NCI-H1048 (cell line): ENCODE measurements at regions not wholly inside any gene's neighbourhood (a gene's known extent, or its start where the extent isn't known, plus 50 kb on each side); places are given as distances from the start of the nearest gene placed in this dataset.

ENCODE experiments used
- DNase-seq: peaks from one replicate; lab custom pipeline; 2025; lab: John Stamatoyannopoulos, UW

DNA sequence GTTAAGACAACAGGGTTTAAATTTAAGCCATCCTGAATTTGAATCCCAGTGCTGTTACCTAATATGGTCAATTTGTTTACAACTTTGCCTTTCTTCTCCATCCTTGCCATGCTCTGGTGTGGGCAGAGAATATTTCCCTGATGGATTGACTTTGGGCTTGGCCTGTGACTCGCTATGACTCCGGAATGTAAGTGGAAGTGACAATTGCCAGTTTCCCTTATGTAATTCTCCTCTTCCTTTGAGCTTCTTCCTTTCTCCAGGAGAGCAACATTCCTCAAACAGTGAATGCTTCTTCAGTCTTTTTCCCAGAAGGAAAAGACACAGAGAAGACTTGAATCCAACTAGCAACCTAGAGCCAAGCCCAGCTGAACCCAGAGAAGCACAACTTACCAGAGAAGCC, 159.1 kb downstream of the LURAP1L start:
- no peak for DNase-seq

DNA sequence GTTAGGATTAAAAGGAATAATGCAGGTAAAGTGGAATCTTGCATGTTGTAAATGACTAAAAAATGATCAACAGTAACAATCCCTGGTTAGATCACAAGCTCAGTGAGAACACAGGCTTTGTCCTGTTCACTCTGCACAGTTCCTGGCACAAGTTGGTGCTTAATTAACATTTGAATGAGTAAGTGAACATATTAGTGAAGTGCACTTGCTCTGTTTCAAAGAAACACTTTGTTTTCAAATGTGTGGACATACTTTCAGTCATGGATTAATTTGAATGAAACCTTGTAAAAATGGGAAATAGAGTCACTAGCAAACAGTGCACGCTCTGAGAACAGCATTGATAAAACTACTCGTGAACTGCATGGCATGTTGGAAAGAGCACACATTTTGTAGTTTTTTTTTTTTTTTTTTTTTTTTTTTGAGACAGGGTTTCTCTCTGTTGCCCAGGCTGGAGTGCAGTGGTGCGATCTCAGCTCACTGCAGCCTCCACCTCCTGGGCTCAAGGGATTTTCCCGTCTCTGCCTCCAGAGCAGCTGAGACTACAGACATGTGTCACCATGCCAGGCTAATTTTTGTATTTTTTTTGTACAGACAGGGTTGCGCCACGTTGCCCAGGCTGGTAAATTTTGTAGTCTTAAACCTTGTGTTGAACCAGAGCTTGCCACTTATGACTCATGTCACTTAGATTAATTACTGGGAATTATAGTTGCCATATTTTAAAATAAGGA, 159.9 kb downstream of the LURAP1L start:
- DNase-seq, result no peak

DNA sequence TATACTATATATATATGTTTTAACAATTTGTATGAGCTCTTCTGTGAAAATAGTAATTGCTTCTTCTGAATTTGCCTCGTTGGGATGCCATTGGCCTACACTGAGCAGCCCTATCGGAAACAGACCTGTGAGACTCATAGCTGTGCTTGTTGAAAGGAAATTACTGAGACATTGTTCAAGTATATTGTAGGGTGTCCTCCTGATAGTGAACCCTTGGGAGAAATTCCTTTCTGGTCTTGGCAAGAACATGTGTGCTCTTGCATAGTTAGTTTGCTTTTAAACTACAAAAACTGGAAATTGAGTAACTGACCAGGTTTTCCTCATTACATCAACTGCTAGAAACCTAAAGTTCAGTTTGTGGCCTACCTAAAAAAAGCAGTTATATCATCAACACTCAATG, 160.9 kb downstream of the LURAP1L start:
- no peak for DNase-seq

DNA sequence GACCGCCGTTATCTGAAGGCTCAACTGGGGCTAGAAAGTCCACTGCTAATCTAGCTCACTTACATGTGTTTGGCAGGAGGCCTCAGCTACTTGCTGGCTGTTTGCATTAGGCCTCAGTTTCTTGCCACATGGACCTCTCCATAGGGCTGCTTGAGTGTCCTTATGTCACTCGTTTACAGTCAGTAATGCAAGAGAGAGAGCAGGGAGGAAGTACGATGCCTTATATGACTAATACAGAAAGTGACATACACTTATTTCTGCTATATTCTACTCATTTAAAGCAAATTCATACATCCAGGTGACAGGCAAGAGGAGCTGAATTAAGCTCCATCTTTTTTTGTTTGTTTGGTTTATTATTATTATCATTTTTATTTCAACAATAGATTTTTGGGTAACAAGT, 179.6 kb downstream of the LURAP1L start:
- DNase-seq, result no peak

DNA sequence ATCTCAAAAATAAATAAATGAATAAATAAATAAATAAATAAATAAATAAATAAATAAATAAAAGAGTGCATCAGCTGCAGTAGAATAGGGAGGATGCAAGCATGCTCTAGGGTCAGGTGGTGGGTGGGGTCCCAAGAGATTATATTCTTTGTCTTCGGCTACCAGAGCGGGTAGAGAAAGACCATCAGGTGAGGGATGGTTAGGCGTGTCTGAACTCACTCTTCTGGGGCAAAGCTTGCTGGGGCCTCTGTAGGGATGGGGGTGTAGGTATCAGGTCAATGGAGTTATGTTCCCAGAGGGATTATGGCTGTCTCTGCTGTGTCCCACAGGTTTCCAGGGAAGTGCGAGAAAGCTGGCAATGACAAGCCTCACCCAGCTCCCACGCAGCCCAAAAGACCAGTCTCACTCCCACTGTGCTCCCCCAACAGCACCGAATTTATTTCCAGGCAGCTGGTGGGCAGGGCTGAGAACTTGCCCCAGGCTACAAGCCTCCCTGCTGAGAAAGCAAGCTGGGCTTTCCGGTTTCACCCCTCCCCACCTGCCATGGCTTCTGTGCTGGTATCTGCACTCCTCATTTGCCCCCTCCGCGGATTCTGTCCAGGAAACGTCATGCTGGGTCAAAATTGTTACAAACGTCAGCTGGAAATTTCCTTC, 180.8 kb downstream of the LURAP1L start:
- DNase-seq, result no peak

DNA sequence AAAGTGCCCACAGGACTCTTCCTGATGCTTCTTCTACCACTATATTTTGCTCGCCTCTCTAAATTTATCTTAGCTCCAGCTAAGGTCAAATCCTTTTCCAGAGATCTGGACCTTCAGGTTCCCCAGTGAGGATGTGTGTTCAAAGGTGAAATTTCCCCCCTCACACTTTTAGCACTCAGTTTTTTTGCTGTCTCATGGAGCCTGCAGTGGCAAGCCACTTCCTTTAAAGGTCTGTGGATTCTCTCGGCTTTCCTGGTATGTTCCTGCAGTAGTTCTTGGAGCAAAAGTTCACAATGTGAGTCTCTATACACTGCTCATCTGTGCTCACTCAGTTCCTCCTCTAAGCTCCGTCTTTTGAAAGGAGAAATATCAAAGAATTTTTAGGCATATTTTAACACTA, 181.4 kb downstream of the LURAP1L start:
- DNase-seq, result no peak

DNA sequence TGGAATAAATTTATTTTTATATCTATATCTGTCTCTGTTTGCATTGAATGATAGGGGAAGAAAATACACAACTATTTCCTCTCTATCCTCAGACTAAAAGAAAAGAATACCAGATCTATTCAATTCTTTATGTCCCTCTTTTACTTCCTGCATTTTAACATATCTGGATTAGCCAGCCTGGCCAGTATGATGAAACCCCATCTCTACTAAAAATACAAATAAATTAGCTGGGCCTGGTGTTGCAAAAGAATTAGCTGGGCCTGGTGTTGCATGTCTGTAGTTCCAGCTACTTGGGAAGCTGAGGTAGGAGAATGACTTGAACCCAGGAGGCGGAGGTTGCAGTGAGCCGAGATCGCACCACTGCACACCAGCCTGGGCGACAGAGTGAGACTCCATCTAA, 182.0 kb downstream of the LURAP1L start:
- DNase-seq, result no peak

DNA sequence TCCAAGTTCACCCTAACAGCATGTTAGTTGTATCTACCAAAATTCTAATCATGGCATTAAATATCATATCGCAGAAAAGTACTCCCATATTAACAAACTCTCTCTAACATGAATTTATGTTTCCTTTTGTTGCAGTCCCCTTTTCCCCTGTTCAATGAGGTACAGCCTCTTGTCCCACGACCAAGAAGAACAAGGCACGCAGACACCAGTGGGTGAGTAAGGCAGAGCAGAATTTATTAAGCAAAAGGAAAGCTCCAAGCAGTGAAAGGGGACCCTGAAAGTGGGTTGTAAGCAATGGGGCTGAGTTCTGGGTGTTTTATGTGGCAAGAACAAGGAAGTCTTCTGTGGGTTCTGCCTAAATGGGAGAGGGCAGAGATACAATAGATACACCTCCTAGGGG, 183.5 kb downstream of the LURAP1L start:
- no peak for DNase-seq

DNA sequence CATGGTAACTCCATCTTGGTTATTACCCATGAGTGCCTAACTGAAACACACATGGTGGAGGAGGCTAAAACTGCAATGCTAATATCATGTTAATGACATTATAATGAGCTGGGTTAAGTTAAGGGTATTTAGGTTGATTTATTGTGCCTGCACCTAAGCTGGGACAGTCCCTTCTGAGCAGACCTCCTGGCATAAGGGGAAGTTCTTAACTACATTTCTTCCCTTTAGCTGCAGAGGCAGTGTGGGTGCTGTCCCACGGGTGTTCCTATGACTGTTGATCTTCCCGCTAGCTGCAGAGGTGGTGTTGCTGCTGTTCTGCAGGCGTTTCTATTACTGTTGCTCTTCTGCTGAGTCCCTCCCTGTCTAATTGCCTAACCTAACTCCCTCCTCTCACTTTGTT, 183.9 kb downstream of the LURAP1L start:
- DNase-seq, result no peak

DNA sequence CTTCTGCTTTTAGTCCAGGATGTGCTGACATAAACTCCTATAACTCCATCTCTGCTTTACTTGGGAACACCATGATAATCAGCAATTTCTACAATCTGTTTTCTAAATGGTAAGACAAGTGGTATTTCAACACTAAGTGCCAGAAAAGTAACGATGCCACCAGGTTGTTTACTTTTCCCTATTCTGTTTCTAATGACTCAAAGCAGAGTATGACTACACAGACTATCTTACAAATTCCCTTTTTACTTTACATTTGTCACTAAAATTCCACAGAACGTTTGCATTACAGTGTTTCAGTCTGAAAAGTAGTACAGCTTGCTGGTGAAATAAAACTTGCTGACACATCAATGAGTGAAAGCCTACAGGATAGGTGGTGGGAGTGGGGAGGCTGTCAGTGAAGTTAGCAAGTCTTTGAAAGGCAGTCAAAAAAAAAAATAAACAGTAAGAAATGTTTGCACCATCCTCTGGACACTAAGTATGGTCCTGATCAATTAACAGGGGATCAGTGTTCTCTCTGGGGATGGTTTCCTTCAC, 186.5 kb downstream of the LURAP1L start:
- no peak for DNase-seq

DNA sequence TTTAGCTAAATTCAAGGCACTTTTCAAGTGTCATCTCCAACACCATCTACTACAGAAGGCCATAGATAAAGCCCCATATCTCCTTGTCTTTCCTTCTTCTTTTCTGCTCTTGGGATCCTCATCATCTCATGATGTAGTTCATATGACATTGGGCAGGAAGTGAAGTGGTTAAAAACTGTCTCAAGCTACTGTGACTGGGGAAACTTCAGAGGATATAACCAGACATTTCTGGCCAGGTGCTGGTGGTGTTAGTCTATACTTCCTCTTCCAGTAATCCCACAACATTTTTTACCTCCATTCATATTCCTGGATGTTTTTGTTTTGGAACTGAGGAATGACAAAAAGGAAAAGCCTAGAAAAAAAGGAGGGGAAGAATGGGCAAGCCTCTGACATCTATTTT, 188.7 kb downstream of the LURAP1L start:
- DNase-seq, result no peak

DNA sequence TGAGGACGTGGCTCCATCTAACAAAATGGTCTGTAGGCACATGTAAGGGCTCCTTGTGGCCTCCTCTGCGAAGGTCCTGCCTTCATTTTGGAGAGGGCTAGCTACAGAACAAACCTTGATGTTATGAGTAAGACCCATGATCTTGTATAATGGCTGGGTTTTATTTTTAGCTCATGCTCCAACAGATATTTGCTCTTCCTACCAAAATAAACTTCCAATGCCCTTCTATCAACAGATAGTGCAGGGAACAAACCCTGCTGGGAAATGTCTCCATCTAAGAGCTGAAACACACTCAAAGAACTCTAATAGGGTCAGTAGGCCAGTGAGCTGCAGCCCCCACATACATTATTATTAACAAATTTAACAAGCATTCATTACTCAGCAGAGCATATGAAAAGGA, 189.5 kb downstream of the LURAP1L start:
- no peak for DNase-seq

DNA sequence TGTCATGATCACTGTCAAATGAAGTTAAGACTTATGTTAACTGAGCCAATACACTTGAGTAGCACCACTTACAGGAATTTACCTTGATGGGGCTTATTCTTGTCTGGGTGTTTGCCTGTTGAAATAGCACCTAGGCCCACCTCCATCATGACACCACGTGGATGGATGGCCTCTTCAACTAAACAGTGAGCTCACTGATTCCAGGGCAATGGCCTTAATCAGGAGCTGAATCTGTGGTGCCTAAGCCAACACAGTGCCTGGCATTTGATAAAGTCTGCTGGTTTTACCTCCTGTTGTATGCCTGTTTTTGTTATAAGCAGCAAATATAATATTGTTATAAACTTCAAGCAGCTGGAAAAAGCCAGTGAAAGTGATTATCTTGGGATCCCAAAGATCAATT, 190.5 kb downstream of the LURAP1L start:
- DNase-seq, result no peak

DNA sequence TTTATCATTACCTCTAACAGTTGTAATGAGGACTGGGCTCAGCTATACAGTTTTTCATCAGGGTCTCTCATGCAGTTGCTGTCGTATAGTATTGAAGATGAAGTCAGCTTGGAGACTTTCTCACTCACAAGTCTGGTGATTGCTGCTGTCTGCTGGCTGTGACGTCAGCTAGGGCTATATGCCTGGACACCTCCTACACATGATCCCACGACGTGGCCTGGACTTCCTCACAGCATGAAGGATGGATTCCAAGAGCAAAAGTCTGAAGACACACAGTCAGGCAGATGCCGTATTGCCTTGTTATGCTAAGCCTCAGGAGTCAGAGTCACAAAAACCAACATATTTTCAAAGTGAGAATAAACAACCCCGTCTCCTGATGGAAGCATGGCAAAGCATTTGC, 193.3 kb downstream of the LURAP1L start:
- DNase-seq, result no peak

DNA sequence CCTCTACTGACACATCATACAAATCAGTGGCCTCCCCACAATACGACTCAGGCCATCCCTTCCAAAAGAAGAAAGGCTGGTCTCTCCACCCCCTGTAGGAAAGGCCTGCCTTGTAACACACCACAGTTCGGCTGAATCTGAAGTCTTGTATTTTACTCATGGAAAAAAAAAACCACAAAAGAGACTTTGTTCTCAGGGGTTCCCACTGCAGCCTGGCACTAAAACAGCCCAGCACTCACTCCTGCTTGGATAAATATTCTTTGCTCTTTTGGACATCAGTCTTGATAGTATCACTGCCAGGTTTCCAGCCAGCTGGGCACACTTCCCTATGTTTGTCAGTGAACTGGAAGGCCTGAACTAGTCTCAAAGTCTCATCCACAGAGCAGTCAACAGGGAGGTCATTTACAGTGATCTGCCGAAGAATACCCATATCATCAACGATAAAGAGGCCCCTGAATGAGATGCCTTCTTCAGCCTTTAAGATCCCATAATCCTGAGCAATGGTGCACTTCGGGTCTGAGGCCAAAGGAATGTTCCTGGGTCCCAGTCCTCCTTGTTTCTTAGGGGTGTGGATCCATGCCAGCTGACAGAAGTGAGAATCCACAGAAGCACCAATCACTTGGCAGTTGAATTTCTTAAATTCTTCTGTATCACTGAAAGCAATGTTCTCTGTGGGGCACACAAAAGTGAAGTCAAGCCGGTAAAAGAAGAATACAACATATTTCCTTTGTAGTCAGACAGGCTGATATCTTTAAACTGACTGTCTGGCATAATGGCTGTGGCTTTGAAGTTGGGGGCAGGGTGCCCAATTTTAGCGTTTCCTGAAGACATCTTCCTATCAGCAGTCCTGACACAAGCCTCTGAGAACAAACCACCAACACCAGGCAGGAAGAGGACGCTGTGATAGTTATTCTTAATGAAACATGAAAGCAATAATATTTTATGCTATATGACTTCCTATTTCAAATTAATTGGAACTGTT, 198.1 kb downstream of the LURAP1L start:
- DNase-seq, result no peak

DNA sequence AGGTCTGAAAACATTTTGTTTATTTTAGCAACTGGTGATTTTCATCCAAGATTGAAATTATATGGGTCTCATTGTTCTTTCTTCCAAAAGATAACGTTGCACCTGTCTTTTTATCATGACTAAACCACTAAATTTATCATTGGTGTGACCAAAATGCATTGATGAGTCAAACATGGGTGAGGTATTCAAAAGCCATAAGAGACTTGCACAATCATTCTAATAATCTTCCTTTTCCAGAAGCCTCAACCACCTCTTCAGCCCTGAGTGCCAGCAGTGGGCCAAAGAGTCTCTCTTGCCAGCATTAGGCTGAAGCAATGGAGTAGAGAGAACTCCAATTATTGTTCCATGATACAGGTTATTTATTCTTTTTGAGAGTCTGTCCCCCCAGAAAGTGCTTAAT, 198.9 kb downstream of the LURAP1L start:
- DNase-seq, result no peak

DNA sequence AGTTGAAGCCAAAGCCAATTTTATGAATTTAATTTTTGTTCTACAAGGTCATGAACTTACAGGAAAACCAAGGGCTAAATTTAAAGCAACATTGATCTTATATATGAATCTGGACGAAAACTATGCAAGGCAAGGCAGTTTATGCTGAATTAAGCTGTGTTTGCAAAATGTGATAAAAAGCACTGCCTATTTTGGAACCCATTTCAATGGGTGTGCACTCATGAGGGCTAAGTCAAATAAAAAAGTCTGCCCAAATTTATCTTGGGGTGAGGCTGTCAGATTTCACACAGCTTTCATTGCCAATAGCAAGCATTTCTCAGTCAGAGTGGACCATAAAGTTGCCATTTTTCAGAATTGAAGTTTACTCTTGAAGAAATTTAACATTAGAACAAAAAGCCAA, 199.9 kb downstream of the LURAP1L start:
- DNase-seq, result no peak

DNA sequence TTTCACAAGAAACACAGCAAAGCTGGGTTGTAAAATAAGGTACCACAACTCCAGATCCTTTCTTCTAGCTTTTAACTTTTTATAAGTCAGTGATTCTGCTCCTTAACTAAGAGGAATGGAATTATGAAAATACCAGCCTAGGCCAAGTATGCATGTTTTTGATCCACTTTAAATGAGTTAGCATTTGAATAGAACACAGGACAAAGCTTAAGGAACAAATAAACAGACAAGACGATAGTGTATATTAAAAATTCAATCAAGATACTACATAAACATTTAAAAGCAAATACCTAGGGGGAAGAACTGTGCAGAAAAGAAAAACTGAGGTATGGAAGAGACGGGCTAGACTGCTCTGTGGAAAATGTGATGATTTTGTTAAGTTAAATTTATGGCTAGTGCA, 200.7 kb downstream of the LURAP1L start:
- no peak for DNase-seq

DNA sequence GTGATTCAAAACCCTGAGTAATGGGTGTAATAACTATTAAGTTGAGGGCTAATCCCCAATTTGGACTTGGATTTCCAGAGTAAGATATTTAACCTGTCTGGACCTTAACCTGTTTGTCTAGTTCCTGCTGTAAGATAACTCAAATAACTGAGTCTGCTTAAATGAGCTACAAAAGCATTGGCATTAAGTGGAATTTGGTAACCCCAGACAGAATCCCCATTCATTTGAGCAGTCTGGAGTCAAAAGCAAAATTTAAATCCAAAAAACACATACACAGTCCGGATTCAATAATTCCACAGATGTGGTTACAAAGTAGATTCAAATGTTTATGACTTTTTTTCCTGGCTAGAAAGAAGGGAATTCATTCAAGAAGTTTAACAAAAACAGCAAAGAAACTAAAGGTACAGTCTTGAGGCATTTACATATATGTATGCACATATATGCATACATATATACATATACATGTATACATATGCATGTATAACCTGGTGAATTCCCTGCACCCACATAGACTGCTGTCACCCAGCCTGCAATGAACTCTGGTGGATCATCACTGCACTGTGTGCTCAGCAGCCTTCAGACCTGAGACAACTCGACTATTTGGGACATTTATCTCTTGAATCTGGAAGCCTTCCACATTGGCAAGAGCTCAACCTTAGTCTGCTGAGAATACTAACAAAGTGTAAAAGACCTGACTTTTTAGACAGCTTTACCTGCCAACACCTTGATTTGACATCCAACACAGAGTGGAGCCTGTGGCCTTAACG, 205.4 kb downstream of the LURAP1L start:
- DNase-seq, result no peak

DNA sequence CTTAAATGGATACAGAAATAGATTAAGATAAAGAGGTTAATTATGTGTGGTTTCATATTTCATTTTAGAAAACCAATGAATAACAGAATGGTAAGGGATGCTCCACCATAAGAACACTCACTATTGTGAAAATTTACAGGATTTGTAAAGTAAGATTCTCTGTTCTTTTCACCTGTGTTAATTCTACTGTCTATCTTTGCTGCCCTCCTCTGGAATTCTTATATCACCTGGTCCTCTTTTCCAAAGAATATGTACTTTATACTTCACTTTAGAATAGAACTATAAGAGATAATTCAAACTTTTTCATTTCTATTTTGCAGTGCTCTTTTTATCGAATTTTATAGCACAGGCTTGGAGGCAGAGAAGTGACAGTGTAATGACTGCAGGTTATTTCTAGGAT, 213.4 kb downstream of the LURAP1L start:
- no peak for DNase-seq

DNA sequence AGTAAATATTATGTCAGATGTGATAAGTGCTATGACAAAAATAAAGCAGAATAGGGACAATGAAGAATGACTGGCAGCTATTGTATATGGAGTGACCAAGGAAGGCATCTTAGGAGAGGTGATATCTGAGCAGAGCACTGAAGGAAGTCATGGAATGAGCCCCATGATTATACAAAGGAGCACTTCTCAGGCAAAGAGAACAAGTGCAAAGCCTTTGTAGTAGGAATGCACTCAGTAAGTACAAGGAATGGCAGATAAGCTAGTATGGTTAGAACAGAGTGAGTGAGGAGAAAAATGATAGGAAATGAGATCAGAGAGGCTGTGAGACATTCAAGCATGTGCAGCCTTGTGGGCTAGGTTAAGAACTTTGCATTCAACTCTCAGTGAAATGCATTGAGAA, 214.8 kb downstream of the LURAP1L start:
- no peak for DNase-seq

DNA sequence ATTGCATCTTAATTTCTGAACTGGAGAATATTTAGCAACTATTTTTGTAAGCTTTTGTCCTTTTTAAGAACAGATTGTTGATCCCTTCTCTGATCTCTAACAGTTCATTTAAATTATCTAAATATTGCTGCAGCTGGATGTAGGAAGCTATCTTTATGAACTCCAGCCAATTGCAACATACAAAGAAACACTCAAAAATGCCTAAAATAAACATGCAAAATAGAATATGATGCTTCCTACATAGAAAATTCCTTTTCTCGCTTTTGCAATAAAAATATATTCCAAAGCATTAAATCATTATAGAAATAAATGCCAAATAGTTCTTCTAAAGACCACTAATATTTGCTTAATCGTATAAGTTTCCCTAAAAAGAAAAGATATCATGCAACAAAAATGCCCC, 218.6 kb downstream of the LURAP1L start:
- no peak for DNase-seq
